ENCODE measurements at regions not wholly inside any gene's neighbourhood (a gene's known extent, or its start where the extent isn't known, plus 50 kb on each side); places are given as distances from the start of the nearest gene placed in this dataset.

DNA sequence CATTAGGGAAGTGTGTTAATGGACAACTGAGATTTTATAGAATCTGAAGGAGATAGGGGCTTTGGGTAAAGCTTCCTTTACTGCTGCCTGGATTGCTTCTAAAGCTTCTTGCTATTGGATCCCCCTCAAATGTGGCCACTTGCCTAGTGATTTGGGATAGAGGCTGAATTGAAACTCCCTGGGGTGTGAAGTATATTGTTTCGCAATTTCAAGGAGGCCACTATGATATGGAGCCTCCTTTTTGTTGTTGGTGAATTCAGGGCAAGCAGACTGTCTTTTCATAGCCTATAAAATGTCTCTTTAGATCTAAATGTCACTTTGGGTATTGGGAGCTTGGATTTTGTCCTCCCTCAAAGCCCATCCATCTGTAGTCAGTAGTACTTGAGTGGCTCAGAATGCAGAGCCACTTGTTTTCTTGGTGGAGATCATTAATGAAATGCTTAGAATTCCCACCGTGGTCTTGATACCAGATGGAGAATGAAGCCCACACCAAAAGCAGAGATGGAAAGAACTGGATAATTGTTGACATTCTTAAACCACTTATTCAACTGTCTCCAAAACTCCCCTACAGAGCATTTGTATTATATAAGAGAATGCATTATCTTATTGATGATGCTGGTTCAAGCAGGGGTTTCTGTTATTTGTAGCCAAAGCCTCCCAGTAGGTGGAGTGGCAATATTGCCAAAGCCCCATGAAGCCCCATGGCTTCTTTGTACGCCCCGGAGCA lies 144.3 kb upstream of the KCNE2 start:
- no peak for TF ChIP-seq POLR2A (IDR thresholded peaks at IDR 0.05)
- TF ChIP-seq, protein P1, sequence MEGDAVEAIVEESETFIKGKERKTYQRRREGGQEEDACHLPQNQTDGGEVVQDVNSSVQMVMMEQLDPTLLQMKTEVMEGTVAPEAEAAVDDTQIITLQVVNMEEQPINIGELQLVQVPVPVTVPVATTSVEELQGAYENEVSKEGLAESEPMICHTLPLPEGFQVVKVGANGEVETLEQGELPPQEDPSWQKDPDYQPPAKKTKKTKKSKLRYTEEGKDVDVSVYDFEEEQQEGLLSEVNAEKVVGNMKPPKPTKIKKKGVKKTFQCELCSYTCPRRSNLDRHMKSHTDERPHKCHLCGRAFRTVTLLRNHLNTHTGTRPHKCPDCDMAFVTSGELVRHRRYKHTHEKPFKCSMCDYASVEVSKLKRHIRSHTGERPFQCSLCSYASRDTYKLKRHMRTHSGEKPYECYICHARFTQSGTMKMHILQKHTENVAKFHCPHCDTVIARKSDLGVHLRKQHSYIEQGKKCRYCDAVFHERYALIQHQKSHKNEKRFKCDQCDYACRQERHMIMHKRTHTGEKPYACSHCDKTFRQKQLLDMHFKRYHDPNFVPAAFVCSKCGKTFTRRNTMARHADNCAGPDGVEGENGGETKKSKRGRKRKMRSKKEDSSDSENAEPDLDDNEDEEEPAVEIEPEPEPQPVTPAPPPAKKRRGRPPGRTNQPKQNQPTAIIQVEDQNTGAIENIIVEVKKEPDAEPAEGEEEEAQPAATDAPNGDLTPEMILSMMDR (IDR thresholded peaks at IDR 0.05) = no peak
